ENCODE measurements at regions not wholly inside any gene's neighbourhood (a gene's known extent, or its start where the extent isn't known, plus 50 kb on each side); places are given as distances from the start of the nearest gene placed in this dataset.

DNA sequence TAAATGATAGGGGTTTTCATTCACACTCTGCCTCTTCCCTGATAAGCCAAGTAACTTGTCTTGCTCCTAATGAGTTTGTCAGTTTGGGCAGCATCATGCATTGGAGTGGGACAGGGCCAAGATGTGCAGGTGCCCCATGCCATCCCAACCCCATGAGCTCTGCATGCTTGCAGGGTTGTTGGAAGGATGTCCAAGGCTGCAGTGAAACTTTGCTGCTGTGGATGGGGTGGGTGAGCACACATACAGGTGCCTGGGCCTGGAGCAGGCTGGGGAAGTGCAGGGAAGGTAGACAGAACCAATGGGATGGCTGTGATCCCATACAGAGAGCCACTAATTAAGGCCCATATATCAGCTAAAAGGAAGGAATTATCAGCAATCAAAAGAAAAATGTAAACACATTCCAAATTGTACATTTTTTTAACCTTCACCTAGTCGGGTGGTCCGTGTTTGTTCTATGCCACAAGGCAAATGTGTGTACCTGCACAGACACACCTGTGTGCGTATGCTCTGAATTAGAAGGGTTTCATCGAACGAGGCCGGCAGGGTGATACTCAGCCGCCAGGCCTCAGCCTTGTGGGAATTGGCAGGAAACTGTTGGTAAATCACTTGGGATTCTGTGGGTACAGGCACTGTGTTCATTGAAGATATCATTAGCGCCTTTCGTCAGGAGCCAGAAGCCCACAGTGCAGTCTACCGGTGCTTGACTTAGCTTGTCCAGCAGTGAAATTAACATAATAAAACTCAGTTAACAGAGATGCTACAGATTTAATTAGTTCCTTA is 342.9 kb downstream of the MYCN start:
- Histone ChIP-seq H3K56ac (ENCODE audit: extremely low read depth, insufficient read depth, low read length) (no peak overlapping the region), H3K9me1 (ENCODE audit: insufficient read depth, low read length) (no peaks in the 10 kb centered on the region), H3K9me3 (ENCODE audit: control insufficient read depth, insufficient read depth, low read length) (peaks cover 46% of the 10 kb centered on the region), H2AK9ac (replicated peaks; ENCODE audit: low read depth, low read length, poor library complexity) (no peak overlapping the region), H4K91ac (ENCODE audit: insufficient read depth, low read depth, low read length) (no peak overlapping the region), H3K27me3 (ENCODE audit: control insufficient read depth, insufficient read depth, low read length) (no peaks in the 10 kb centered on the region), H3K18ac (ENCODE audit: low read depth, low read length) (no peak overlapping the region), H2BK20ac (ENCODE audit: low read depth, low read length) (no peak overlapping the region), H3K4me3 (ENCODE audit: insufficient read depth, low read depth, low read length) (no peak overlapping the region), H3K4ac (ENCODE audit: low read depth, low read length) (no peak overlapping the region), H3K4me2 (ENCODE audit: low read depth, low read length) (no peak overlapping the region), H3K23ac (ENCODE audit: low read depth, low read length) (no peak overlapping the region), H2BK120ac (ENCODE audit: low read depth, low read length) (no peak overlapping the region), H3K36me3 (ENCODE audit: control insufficient read depth, insufficient read depth, low read length) (no peaks in the 10 kb centered on the region), H4K20me1 (ENCODE audit: insufficient read depth, low read length) (no peaks in the 10 kb centered on the region), H2AK5ac (ENCODE audit: low read depth, low read length) (no peak overlapping the region), H3K4me1 (ENCODE audit: control insufficient read depth, insufficient read depth, low read length) (no peaks in the 10 kb centered on the region), H3K27ac (ENCODE audit: insufficient read depth, low read length) (no peak overlapping the region), H3K79me1 (ENCODE audit: low read depth in 1 of 2, low read length in 2 of 2) (no peaks in the 10 kb centered on the region), H2AFZ (replicated peaks; ENCODE audit: low read length, poor library complexity) (no peak overlapping the region), H2BK15ac (ENCODE audit: low read depth, low read length) (no peak overlapping the region), H4K8ac (ENCODE audit: low read depth in 2 of 2, low read length in 2 of 2) (no peak overlapping the region), H3K9ac (ENCODE audit: low read depth, low read length) (no peak overlapping the region), H3K14ac (replicated peaks; ENCODE audit: low read depth, low read length) (no peak overlapping the region), H2BK5ac (ENCODE audit: low read depth, low read length, poor library complexity, severe bottlenecking) (no peak overlapping the region), H4K5ac (ENCODE audit: low read depth, low read length) (no peak overlapping the region)
- WGBS, 2 experiments (ENCODE audit: extremely low coverage in 2 of 2, insufficient read length in 1 of 2) = 72% methylated on average over 5 of the region's 10 CpGs; no CpG with 5 or more reads in 1 of the 2 experiments
- ATAC-seq (ENCODE audit: low read depth) = no peak
- no peak for DNase-seq
- intact Hi-C loops (cut with micrococcal nuclease) (no loop called here), dilution Hi-C loops (cut with HindIII; ENCODE audit: low sequenced_read_pairs, unreplicated experiment) (no loop called here), in situ Hi-C loops (cut with MboI; ENCODE audit: low sequenced_read_pairs) (no loop called here)
- TF ChIP-seq RFX5 (IDR thresholded peaks at IDR 0.05; ENCODE audit: low read depth, low read length) = no peak
- TF ChIP-seq, protein P1, sequence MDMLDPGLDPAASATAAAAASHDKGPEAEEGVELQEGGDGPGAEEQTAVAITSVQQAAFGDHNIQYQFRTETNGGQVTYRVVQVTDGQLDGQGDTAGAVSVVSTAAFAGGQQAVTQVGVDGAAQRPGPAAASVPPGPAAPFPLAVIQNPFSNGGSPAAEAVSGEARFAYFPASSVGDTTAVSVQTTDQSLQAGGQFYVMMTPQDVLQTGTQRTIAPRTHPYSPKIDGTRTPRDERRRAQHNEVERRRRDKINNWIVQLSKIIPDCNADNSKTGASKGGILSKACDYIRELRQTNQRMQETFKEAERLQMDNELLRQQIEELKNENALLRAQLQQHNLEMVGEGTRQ (IDR thresholded peaks at IDR 0.05; ENCODE audit: low read depth, low read length) = no peak
- BruUV-seq (replicated peaks) = no TSS peak
- ChIA-PET CTCF (no interaction called here), POLR2A (ENCODE audit: unreplicated experiment) (no interaction called here)

Data from IMR-90 (cell line).